IPS DF 6.9 (cell line): ENCODE measurements at regions not wholly inside any gene's neighbourhood (a gene's known extent, or its start where the extent isn't known, plus 50 kb on each side); places are given as distances from the start of the nearest gene placed in this dataset.

Experiments used
- DNase-seq: peaks from one replicate; pipeline ENCODE4 v3.0.0-alpha.2; 2013; ENCODE audit warnings: low read depth, low spot score
- H3K27ac ChIP-seq: one replicate; pipeline ENCODE4 v1.5.1; 2013; ENCODE audit warnings: low read length, control low read depth
- H3K27me3 ChIP-seq: 2 replicates; pipeline ENCODE4 v1.6.1; 2013; ENCODE audit warnings: mild to moderate bottlenecking, low read length; ENCODE audit not compliant: control insufficient read depth, insufficient read depth
- H3K36me3 ChIP-seq: 2 replicates; pipeline ENCODE4 v1.6.1; 2013; ENCODE audit warnings: low read length; ENCODE audit not compliant: control insufficient read depth, insufficient read depth
- H3K4me1 ChIP-seq: 2 replicates; pipeline ENCODE4 v1.6.1; 2013; ENCODE audit warnings: low read length; ENCODE audit not compliant: control insufficient read depth, insufficient read depth
- H3K4me3 ChIP-seq: 2 replicates; pipeline ENCODE4 v1.5.1; 2013; ENCODE audit warnings: mild to moderate bottlenecking, low read length
- H3K9me3 ChIP-seq: 2 replicates; pipeline ENCODE4 v1.6.1; 2013; ENCODE audit warnings: low read length, inconsistent platforms; ENCODE audit not compliant: control insufficient read depth, insufficient read depth
- WGBS: extraction: QIAGEN DNeasy Blood & Tissue Kit; methylation state at CpG from one replicate; pipeline ENCODE4 v1.1.7; 2013; ENCODE audit warnings: mixed read lengths, missing lambda C conversion rate; ENCODE audit not compliant: insufficient read length, insufficient coverage; 5-methylcytosine and 5-hydroxymethylcytosine counted together

DNA sequence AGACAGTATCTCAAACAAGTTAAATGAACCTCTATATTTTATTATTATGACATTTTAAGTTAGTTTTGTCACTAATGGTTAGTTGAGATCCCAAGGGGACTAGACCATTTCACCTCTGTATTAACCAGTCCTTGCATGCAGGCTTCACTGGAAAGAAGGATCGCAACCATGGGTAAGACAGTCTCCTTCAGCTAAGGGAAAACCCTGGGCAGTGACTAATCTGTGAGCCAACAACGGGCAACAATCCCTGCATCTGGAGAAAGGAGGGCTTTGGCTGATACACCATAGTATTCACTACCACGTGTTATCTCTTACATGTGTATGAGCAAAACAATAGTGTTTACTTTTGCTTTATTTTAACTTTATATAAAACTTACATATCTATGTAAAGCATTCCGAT, 708.8 kb upstream of the CHRM3 start:
- no peak overlapping the region for H3K27ac ChIP-seq
- no peaks in the 10 kb centered on the region for H3K9me3 ChIP-seq
- H3K36me3 ChIP-seq: no peaks in the 10 kb centered on the region
- no peak overlapping the region for H3K4me3 ChIP-seq
- no peak for DNase-seq
- no peaks in the 10 kb centered on the region for H3K27me3 ChIP-seq
- no CpG with 5 or more reads among the region's 4 CpGs for WGBS
- H3K4me1 ChIP-seq: no peaks in the 10 kb centered on the region

DNA sequence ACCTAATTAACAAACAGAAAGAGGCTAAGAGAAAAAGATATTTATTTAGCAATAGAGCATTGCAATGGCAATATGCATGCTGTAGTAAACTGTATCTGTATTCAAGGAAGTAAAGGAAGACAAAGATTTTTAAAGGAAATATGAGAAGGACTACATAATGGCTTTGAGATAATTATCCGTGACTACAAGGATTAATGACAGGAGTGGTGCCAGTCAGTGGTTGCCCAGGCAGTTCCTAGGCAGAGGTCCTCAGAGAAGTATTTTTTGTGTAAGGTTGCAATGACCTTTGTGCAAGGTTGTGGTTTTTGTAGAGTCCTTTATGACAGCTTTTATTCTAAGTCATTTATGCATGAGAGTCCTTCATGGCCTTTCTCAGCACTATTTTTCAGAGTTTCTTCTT, 711.1 kb upstream of the CHRM3 start:
- Histone ChIP-seq H3K4me3 (no peak overlapping the region), H3K27me3 (no peaks in the 10 kb centered on the region), H3K9me3 (no peaks in the 10 kb centered on the region), H3K36me3 (no peaks in the 10 kb centered on the region), H3K4me1 (no peaks in the 10 kb centered on the region), H3K27ac (no peak overlapping the region)
- no peak for DNase-seq
- no CpG with 5 or more reads among the region's 1 CpG for WGBS

DNA sequence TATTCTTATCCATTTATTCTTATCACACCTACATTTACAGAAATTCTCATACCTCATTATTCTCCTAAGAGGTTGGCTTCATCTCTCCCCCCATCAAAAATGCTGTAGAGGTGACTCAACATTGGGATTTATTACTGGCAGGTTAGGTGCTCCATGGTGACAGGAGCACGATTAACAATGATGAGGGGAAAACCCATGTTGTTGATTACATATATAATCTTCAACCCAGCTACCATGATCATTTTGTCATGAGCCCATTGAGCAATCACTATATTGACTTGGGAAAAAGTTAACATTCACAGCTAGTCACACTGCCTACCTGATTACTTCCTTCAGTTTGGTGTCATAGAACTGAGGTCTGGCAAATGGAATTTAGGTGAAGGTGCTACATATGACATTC, 712.1 kb upstream of the CHRM3 start:
- no peaks in the 10 kb centered on the region for H3K36me3 ChIP-seq
- no peaks in the 10 kb centered on the region for H3K9me3 ChIP-seq
- DNase-seq: no peak
- no peak overlapping the region for H3K27ac ChIP-seq
- no CpG with 5 or more reads among the region's 1 CpG for WGBS
- no peaks in the 10 kb centered on the region for H3K4me1 ChIP-seq
- no peak overlapping the region for H3K4me3 ChIP-seq
- H3K27me3 ChIP-seq: no peaks in the 10 kb centered on the region

- H3K36me3 ChIP-seq: no peaks in the 10 kb centered on the region
- no peaks in the 10 kb centered on the region for H3K9me3 ChIP-seq
Observed at GRCh38 chr1:238673561-238673960, 712.8 kb upstream of the CHRM3 start.

GRCh38 chr1:238672806-238673205, 713.6 kb upstream of the CHRM3 start:
- Histone ChIP-seq H3K36me3 (no peaks in the 10 kb centered on the region), H3K4me1 (no peaks in the 10 kb centered on the region), H3K27me3 (no peaks in the 10 kb centered on the region), H3K27ac (no peak overlapping the region), H3K4me3 (no peak overlapping the region), H3K9me3 (no peaks in the 10 kb centered on the region)
- WGBS: 100% methylated on average over 1 of the region's 3 CpGs
- DNase-seq: no peak

More at GRCh38 chr1:238673561-238673960, 712.8 kb upstream of the CHRM3 start:
- Histone ChIP-seq H3K27me3 (no peaks in the 10 kb centered on the region), H3K4me1 (no peaks in the 10 kb centered on the region), H3K4me3 (no peak overlapping the region), H3K27ac (no peak overlapping the region)
- DNase-seq: no peak
- no CpG with 5 or more reads among the region's 3 CpGs for WGBS

GRCh38 chr1:238672262-238672661, 714.1 kb upstream of the CHRM3 start:
- H3K27ac ChIP-seq: no peak overlapping the region
- no peaks in the 10 kb centered on the region for H3K27me3 ChIP-seq
- H3K4me3 ChIP-seq: no peak overlapping the region
- no CpG with 5 or more reads among the region's 4 CpGs for WGBS
- H3K4me1 ChIP-seq: no peaks in the 10 kb centered on the region
- H3K9me3 ChIP-seq: no peaks in the 10 kb centered on the region
- no peaks in the 10 kb centered on the region for H3K36me3 ChIP-seq
- DNase-seq: no peak

DNA sequence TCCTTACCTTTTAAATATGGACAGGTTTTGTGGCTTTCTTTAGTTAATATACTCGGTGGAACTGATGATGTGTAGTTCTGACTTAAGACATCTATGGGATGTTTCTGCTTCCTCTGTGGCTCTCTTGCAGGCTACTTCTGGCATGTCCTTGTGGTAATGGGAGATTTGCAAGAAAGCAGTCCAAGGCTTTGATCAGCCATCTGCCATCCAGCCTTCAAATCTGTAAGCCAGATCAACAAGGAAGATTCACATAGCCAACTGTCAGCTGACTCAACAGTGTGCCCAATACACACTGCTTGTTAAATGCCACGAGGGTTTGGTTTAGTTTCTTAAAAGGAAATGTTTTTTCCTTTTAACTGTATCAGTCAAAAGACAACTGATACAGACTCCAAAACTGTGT, 722.2 kb upstream of the CHRM3 start:
- DNase-seq: no peak
- Histone ChIP-seq H3K27ac (no peak overlapping the region), H3K4me1 (no peaks in the 10 kb centered on the region), H3K9me3 (no peaks in the 10 kb centered on the region), H3K4me3 (no peak overlapping the region), H3K36me3 (no peaks in the 10 kb centered on the region), H3K27me3 (no peaks in the 10 kb centered on the region)
- no CpG with 5 or more reads among the region's 2 CpGs for WGBS

DNA sequence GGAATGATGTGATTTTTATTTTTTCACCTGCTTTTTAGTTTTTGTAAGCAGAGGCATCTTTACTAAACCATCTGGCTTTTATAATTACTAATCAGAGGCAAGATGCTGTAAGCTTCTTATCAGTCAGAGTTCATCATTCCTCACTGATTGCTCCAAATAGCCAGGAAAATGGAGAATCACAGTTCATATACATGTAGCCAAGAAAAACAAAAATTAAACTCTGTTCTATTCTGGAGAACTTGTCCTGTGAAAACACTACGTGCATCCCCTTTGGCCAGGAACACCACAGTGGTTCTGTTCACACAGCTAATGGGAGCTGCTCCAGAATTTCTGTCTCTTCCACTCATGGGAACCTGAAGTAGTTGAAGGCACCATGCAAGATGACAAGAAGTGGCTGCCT, 725.5 kb upstream of the CHRM3 start:
- DNase-seq: no peak
- no peaks in the 10 kb centered on the region for H3K9me3 ChIP-seq
- no peaks in the 10 kb centered on the region for H3K4me1 ChIP-seq
- no peak overlapping the region for H3K27ac ChIP-seq
- no CpG with 5 or more reads among the region's 1 CpG for WGBS
- H3K4me3 ChIP-seq: no peak overlapping the region
- no peaks in the 10 kb centered on the region for H3K27me3 ChIP-seq
- no peaks in the 10 kb centered on the region for H3K36me3 ChIP-seq

DNA sequence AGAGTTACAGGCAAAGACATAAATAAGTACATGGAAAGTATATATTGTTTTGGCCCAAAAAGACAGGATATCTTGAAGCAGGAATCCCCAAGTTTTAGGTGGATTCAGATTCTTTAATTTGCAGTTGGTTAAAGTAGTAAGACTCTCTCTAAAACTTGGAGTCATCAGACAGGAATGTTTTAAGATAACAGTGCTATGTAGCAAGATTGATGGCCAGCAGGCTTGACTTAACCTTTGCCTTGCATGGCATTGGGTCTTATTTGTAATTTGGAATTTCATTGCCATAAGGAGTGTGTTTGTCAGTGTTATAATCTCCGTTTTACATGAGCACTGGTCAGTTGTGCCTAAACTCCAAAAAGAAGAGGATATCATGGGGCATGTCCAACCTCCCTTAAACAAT, 727.6 kb upstream of the CHRM3 start:
- WGBS: no CpG with 5 or more reads among the region's 1 CpG
- Histone ChIP-seq H3K4me1 (no peaks in the 10 kb centered on the region), H3K36me3 (no peaks in the 10 kb centered on the region), H3K27me3 (no peaks in the 10 kb centered on the region), H3K4me3 (no peak overlapping the region), H3K27ac (no peak overlapping the region), H3K9me3 (no peaks in the 10 kb centered on the region)
- no peak for DNase-seq

- Histone ChIP-seq H3K27me3 (no peaks in the 10 kb centered on the region), H3K36me3 (no peaks in the 10 kb centered on the region), H3K9me3 (no peaks in the 10 kb centered on the region), H3K4me3 (no peak overlapping the region), H3K4me1 (no peaks in the 10 kb centered on the region), H3K27ac (no peak overlapping the region)
- DNase-seq: no peak
- WGBS: no CpG with 5 or more reads among the region's 4 CpGs
Observed at GRCh38 chr1:238653693-238654321, 732.6 kb upstream of the CHRM3 start.

DNA sequence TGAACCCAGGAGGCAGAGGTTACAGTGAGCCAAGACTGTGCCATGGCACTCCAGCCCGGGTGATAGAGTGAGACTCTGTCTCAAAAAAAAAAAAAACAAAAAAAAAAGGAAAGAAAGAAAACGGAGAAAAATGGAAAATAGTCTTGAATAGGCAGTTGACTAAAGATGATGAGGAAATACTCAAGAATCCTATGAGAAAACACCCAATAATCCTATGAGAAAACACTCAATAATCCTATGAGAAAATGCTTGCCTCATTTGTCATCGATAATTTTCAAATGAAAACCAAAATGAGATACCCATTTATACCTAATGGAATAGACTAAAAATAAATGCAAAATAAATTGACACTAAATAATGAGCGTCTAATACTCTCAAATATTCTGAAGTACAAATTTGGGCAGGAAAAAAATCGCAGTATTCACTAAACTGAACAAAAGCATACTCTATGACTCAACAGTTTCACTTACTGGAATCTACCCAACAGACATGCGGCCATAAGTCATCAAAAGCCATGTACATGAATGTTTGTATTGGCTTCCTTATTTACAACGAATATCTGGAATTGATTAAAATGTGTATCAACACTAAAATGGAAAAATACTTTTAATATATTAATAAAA, 733.9 kb upstream of the CHRM3 start:
- Histone ChIP-seq H3K27ac (no peak overlapping the region), H3K36me3 (no peaks in the 10 kb centered on the region), H3K4me3 (no peak overlapping the region), H3K4me1 (no peaks in the 10 kb centered on the region), H3K27me3 (no peaks in the 10 kb centered on the region), H3K9me3 (no peaks in the 10 kb centered on the region)
- no CpG with 5 or more reads among the region's 7 CpGs for WGBS
- no peak for DNase-seq
